ENCODE measurements at regions not wholly inside any gene's neighbourhood (a gene's known extent, or its start where the extent isn't known, plus 50 kb on each side); places are given as distances from the start of the nearest gene placed in this dataset.
"Not testable (repeated sequence)": the region's sequence is repeated elsewhere in the genome, so short reads cannot be mapped to it uniquely, and the experiment has no call there.

DNA sequence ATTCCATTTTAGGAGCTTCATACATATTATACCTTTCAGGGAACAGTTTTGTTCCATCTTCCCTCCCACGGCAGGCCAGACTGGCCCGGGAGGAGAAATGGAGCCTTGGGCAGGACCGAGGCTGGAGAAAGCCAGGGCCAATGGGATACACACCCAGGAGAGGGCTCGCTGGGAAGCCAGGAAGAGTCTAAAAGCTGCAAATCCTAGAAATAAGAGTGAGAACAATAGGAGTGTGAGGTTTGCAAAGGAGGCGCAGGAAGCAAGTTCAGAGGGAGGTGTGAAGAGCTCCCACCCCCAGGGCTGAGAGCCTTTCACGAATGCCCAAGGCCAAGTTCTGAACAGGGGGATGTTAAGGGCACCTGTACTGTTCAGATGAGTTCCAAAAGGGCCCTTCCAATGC lies 67.5 kb upstream of the CPSF6 start:
- no peak for DNase-seq (ENCODE audit: extremely low read depth, low read depth, low spot score)

DNA sequence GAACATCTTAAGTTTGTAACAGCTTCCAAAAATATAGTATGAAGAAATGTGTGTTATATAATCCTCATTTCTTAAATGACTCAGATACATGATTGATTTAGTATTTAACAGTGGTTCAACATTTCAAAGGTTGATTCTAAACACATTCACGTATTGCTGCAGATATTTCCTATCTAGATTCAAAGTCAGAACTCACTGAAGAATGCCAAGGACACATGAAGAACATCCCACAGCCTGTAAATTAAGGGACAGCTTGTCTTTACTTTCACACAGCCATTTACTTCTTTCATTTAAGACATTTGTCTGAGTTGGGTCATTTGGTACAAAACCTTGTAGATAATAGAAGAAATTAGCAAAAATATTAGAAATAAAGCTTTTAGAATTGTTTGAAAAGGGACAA lies 66.9 kb upstream of the CPSF6 start:
- no peak for DNase-seq (ENCODE audit: extremely low read depth, low read depth, low spot score)

DNA sequence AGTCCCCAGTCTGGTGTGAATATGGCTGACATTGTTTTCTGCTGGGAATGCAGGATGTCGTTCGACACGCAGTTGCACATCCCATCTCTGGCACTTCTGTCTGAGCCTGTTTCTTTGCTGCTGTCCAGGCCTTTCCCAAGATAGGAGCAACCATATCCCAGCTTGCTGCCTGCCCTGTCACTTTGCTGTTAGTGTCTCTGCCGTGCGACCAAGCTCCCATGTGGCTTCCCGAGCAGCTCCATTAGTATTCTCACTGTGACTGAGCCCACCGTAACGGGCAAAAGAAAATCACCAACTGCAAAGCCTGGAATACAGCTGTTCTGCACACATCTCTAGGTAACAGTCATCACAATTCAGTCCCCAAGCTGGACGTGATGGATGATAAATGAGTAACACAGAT lies 66.0 kb upstream of the CPSF6 start:
- no peak for DNase-seq (ENCODE audit: extremely low read depth, low read depth, low spot score)

DNA sequence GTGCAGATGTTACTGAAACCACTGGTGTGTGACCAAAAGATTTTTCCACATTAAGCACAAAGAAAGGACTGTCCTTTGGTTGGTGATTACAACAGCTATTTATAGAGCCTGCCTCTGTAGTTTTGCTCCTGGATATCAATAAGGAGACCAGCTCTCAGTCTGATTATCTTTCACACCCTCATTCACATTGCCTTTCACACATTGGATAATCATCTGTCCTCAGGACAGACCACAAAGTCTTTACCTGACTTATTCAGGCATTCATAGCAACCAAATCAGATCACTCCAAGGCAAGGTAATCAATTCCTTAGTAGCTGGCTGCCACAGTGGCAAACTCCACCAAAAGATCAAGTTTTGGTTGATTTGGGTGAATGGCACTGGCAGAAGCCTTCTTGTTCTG lies 59.6 kb upstream of the CPSF6 start:
- DNase-seq (ENCODE audit: extremely low read depth, low read depth, low spot score), result no peak

DNA sequence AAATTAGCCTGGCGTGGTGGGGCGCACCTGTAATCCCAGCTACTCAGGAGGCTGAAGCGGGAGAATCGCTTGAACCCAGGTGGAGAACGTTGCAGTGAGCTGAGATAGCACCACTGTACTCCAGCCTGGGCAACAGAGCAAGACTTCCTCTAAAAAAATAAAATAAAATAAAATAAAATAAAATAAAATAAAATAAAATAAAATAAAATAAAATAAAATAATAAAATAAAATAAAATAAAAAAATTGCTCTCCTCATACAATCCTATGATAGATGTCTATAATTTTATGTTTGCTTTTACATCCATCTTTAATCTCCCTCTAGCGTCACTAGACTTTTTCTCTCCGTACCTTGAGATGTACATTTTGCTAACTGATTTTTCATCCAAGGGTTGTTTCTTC lies 51.8 kb upstream of the CPSF6 start:
- not testable (repeated sequence) for DNase-seq (ENCODE audit: extremely low read depth, low read depth, low spot score)

DNA sequence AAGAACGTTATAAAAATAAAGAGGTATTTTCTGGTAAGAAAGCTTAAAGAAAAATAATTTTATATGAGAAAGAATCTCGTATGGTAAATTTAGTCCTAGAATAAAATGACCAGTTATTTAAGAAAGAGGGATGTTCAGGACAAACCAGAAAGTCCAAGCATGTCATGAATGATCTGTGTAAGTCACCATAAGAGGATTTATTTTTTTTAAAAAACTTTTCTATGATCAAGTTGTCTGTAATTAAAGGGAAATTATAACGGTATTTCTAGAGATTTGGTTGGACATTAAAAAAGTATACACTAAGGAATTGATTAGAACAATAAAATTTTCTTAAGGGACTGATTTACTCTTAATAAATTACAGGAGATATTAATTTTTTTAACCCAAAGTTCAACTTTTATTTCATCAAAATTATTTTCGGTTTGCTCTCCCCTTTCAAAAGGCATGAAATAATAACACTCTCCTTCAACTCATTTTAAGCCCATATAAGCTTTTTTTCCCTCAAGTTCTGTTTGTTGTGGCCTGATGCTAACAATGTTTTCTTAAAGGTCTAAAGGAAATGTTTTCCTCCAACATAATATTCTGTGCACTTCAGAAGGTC lies 49.9 kb upstream of the CPSF6 start:
- no peak for DNase-seq (ENCODE audit: extremely low read depth, low read depth, low spot score)

All from glomerular endothelial cell (primary cell).